IMR-90 (cell line): ENCODE measurements at regions not wholly inside any gene's neighbourhood (a gene's known extent, or its start where the extent isn't known, plus 50 kb on each side); places are given as distances from the start of the nearest gene placed in this dataset.
"Not testable (repeated sequence)": the region's sequence is repeated elsewhere in the genome, so short reads cannot be mapped to it uniquely, and the experiment has no call there.

Experiments
- ATAC-seq: fragments of 200-7000 bp; cut with Tn5 transposase; 2 replicates; pipeline ENCODE4 v1.9.1; 2020; ENCODE audit warnings: low read depth, mild to moderate bottlenecking, moderate library complexity
- BruUV-seq: library from RNA; stranded (reverse); fragments of 400-500 nt; replicated peaks from 2 replicates; lab custom pipeline; 2021; lab: Mats Ljungman, UMichigan
- CTCF ChIA-PET: fragments of 300-600 bp; formaldehyde crosslinking; extraction: SDS; loops from one replicate; lab custom pipeline; 2021; ENCODE audit warnings: antibody characterized with exemption; lab: Yijun Ruan, JAX
- POLR2A ChIA-PET: fragments of 300-600 bp; sonication (Branson Sonifier 250); formaldehyde crosslinking; loops from one replicate; lab custom pipeline; 2022; ENCODE audit warnings: antibody characterized with exemption; ENCODE audit not compliant: unreplicated experiment; lab: Charles Lee
- DNase-seq: peaks from one replicate; pipeline ENCODE4 v3.0.0; 2013
- H2AFZ ChIP-seq: replicated peaks from 2 replicates; pipeline ENCODE3; 2013; ENCODE audit warnings: low read length, mild to moderate bottlenecking; ENCODE audit not compliant: poor library complexity
- H2AK5ac ChIP-seq: 2 replicates; pipeline ENCODE4 v1.6.1; 2013; ENCODE audit warnings: low read depth, low read length, inconsistent platforms
- H2AK9ac ChIP-seq: replicated peaks from 2 replicates; pipeline ENCODE3; 2013; ENCODE audit warnings: mild to moderate bottlenecking, low read depth, low read length, moderate library complexity; ENCODE audit not compliant: poor library complexity
- H2BK120ac ChIP-seq: 2 replicates; pipeline ENCODE4 v1.6.1; 2013; ENCODE audit warnings: low read depth, low read length, inconsistent platforms
- H2BK15ac ChIP-seq: 3 replicates; pipeline ENCODE4 v1.6.1; 2013; ENCODE audit warnings: low read depth, low read length, inconsistent platforms
- H2BK20ac ChIP-seq: 2 replicates; pipeline ENCODE4 v1.6.1; 2013; ENCODE audit warnings: low read depth, mild to moderate bottlenecking, inconsistent platforms, low read length, moderate library complexity
- H2BK5ac ChIP-seq: 2 replicates; pipeline ENCODE4 v1.6.1; 2013; ENCODE audit warnings: mild to moderate bottlenecking, low read depth, low read length, inconsistent platforms; ENCODE audit not compliant: poor library complexity, severe bottlenecking
- H3K14ac ChIP-seq: replicated peaks from 2 replicates; pipeline ENCODE4 v1.6.1; 2013; ENCODE audit warnings: low read depth, low read length, inconsistent platforms
- H3K18ac ChIP-seq: 2 replicates; pipeline ENCODE4 v1.6.1; 2013; ENCODE audit warnings: low read depth, low read length, control low read depth
- H3K23ac ChIP-seq: 2 replicates; pipeline ENCODE4 v1.6.1; 2013; ENCODE audit warnings: low read depth, low read length, inconsistent platforms
- H3K27ac ChIP-seq: 2 replicates; pipeline ENCODE4 v1.5.1; 2013; ENCODE audit warnings: mild to moderate bottlenecking, control low read depth, low read length; ENCODE audit not compliant: insufficient read depth
- H3K27me3 ChIP-seq: 2 replicates; pipeline ENCODE4 v1.6.1; 2013; ENCODE audit warnings: low read length; ENCODE audit not compliant: control insufficient read depth, insufficient read depth
- H3K36me3 ChIP-seq: 2 replicates; pipeline ENCODE4 v1.6.1; 2013; ENCODE audit warnings: low read length, mixed read lengths; ENCODE audit not compliant: control insufficient read depth, insufficient read depth
- H3K4ac ChIP-seq: 2 replicates; pipeline ENCODE4 v1.6.1; 2013; ENCODE audit warnings: low read depth, low read length, inconsistent platforms
- H3K4me1 ChIP-seq: 2 replicates; pipeline ENCODE4 v1.6.1; 2013; ENCODE audit warnings: low read length, mixed read lengths; ENCODE audit not compliant: control insufficient read depth, insufficient read depth
- H3K4me2 ChIP-seq: 2 replicates; pipeline ENCODE4 v1.6.1; 2013; ENCODE audit warnings: low read depth, mild to moderate bottlenecking, control low read depth, low read length, moderate library complexity
- H3K4me3 ChIP-seq: 2 replicates; pipeline ENCODE4 v1.5.1; 2013; ENCODE audit warnings: low read depth, mild to moderate bottlenecking, control low read depth, low read length, moderate library complexity; ENCODE audit not compliant: insufficient read depth
- H3K56ac ChIP-seq: 2 replicates; pipeline ENCODE4 v1.6.1; 2013; ENCODE audit warnings: low read length, inconsistent platforms; ENCODE audit not compliant: insufficient read depth; ENCODE audit errors: extremely low read depth
- H3K79me1 ChIP-seq, 2 experiments: 2 replicates each; pipeline ENCODE4 v1.6.1; 2013; ENCODE audit warnings: low read length in 2 of 2, inconsistent platforms in 1 of 2, low read depth in 1 of 2
- H3K9ac ChIP-seq: 2 replicates; pipeline ENCODE4 v1.6.1; 2013; ENCODE audit warnings: low read depth, low read length, control low read depth
- H3K9me1 ChIP-seq: 2 replicates; pipeline ENCODE4 v1.6.1; 2013; ENCODE audit warnings: low read length, inconsistent platforms; ENCODE audit not compliant: insufficient read depth
- H3K9me3 ChIP-seq: 2 replicates; pipeline ENCODE4 v1.6.1; 2013; ENCODE audit warnings: low read length; ENCODE audit not compliant: control insufficient read depth, insufficient read depth
- H4K20me1 ChIP-seq: 2 replicates; pipeline ENCODE4 v1.6.1; 2013; ENCODE audit warnings: low read length, inconsistent platforms; ENCODE audit not compliant: insufficient read depth
- H4K5ac ChIP-seq: 2 replicates; pipeline ENCODE4 v1.6.1; 2013; ENCODE audit warnings: mild to moderate bottlenecking, low read depth, low read length, control low read depth
- H4K8ac ChIP-seq, 2 experiments: 2 replicates each; pipeline ENCODE4 v1.6.1; 2013; ENCODE audit warnings: low read depth in 2 of 2, low read length in 2 of 2, control low read depth in 1 of 2, inconsistent platforms in 1 of 2
- H4K91ac ChIP-seq: 2 replicates; pipeline ENCODE4 v1.6.1; 2013; ENCODE audit warnings: low read depth, low read length, inconsistent platforms; ENCODE audit not compliant: insufficient read depth
- WGBS, 2 experiments: methylation state at CpG; one replicate each; pipeline versions ENCODE4 v1.1.5 to v1.1.7; 2013; ENCODE audit warnings: missing lambda C conversion rate in 2 of 2; ENCODE audit not compliant: insufficient read length in 1 of 2; ENCODE audit errors: extremely low coverage in 2 of 2; 5-methylcytosine and 5-hydroxymethylcytosine counted together
- dilution Hi-C: fragments of 300-500 bp; cut with HindIII; formaldehyde crosslinking; loops from one replicate; pipeline ENCODE4 v1.14.3; 2018; ENCODE audit warnings: low sequenced_read_pairs; ENCODE audit not compliant: unreplicated experiment
- in situ Hi-C: fragments of 300-500 bp; cut with MboI; formaldehyde crosslinking; loops from 3 replicates; pipeline ENCODE4 v1.14.3; 2019; ENCODE audit warnings: low sequenced_read_pairs, inconsistent platforms, mixed read lengths
- intact Hi-C: fragments of 100-400 bp; cut with micrococcal nuclease; formaldehyde crosslinking; loops from 2 replicates; pipeline ENCODE4 v1.10.0; 2022

GRCh38 chr13:87249847-87250246 lies 421.3 kb upstream of the SLITRK5 start:
- H3K9ac ChIP-seq, H3K4me3 ChIP-seq, H4K91ac ChIP-seq, H2AFZ ChIP-seq, intact Hi-C loops, H3K9me1 ChIP-seq, dilution Hi-C loops, ATAC-seq, DNase-seq, H3K36me3 ChIP-seq, H3K79me1 ChIP-seq, BruUV-seq, H2BK20ac ChIP-seq, H3K23ac ChIP-seq, H3K4me1 ChIP-seq, H2BK5ac ChIP-seq, H3K4ac ChIP-seq, H3K56ac ChIP-seq, H4K20me1 ChIP-seq, H2AK5ac ChIP-seq, H3K14ac ChIP-seq, H2BK15ac ChIP-seq, H2AK9ac ChIP-seq, H3K9me3 ChIP-seq, H3K27me3 ChIP-seq, H4K8ac ChIP-seq, H2BK120ac ChIP-seq, in situ Hi-C loops, H3K18ac ChIP-seq, POLR2A ChIA-PET, H3K27ac ChIP-seq, H3K4me2 ChIP-seq, H4K5ac ChIP-seq: not testable (repeated sequence)
- WGBS, 2 experiments, result no CpG with 5 or more reads among the region's 8 CpGs
- CTCF ChIA-PET, result interaction anchor here (1.3 kb wide), 1 partner anchor 11 kb away, joined by 3 read pairs; no protein-coding TSS in a partner anchor
